A204.1 (cell line): ENCODE measurements at regions not wholly inside any gene's neighbourhood (a gene's known extent, or its start where the extent isn't known, plus 50 kb on each side); places are given as distances from the start of the nearest gene placed in this dataset.
"Not testable (repeated sequence)": the region's sequence is repeated elsewhere in the genome, so short reads cannot be mapped to it uniquely, and the experiment has no call there.

Experiments
- FAIRE-seq: peaks from 2 replicates; lab custom pipeline; 2012; peaks lifted over from hg19 to GRCh38; lab: Jason Lieb, UNC

DNA sequence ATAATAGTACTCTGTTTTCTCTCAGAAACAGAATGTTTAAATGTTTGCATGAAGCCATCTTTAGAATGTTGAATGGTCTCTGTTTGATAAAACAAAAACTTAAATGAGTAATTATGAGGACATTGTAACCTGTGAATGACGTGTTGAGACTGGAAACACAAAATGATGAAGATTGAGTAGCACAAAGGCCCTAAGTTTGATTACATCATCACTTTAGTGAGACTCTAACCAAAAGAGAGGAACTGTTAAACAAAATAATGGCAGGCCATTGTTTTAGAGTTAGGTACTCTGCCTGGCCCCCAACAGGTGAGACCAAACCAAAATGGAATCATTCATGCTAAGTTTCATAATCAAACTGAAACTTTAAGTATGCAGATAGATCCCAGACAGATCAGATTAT is 1561.7 kb upstream of the SLC39A10 start:
- no peak for FAIRE-seq

DNA sequence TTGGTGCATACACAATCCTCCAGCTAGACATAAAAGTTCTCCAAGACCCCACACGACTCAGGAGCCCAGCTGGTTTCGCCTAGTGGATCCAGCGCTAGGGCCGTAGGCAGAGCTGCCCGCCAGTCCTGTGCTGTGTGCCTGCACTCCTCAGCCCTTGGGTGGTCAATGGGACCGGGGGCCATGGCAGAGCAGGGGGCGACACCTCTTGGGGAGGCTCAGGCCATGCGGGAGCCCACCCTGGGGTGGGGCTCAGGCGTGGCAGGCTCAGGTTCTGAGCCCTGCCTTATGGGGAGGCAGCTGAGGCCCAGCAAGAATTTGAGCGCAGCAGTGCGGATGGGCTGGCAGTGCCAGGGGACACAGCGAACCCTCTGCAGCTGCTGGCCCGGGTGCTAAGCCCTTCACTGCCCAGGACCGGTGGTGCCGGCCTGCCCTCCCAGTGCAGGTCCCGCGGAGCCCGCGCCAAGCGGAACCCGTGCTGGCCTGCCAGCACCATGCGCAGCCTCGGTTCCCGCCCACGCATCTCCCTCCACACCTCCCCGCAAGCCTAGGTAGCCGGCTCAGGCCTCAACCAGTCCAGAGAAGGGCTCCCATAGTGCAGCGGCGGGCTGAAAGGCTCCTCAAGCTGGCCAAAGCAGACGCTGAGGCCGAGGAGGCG is 1566.6 kb upstream of the SLC39A10 start:
- no peak for FAIRE-seq

DNA sequence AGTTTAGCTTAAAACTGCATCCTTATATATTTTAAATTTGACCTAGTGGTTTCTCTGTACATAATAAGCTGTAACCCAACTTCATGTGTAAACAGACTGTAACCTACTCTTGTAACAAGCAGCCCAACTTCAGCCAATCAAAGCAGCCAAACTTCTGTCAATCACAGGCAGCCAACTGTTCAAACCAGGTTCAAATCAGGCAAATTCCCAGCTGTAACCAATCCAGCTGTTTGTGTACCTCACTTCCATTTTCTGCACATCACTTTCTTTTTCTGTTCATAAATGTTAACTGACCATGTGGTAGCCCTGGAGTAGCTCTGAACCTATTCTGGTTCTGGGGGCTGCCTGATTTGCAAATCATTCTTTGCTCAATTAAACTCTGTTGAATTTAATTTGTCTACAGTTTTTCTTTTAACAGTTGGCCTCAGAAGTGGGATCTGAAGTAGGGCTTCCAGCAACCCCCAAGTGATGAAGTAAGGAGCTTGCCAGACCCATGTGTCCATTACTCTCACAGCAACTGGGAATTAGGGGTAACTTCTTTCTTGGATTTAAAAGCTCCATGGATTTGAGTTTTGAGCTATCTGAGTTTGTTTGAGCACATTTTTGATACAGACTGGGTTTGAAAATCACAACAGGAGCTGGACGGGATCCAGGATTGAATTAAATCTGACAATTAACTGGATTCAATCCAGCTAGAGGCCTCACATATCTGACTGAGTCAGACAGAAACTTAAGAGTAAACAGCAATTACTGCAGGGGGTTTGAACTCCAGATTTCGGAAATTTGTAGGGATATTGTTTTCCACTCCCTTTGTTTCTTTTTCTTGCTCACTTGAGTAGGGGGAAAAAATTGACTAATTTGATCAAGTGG is 1569.7 kb upstream of the SLC39A10 start:
- no peak for FAIRE-seq

DNA sequence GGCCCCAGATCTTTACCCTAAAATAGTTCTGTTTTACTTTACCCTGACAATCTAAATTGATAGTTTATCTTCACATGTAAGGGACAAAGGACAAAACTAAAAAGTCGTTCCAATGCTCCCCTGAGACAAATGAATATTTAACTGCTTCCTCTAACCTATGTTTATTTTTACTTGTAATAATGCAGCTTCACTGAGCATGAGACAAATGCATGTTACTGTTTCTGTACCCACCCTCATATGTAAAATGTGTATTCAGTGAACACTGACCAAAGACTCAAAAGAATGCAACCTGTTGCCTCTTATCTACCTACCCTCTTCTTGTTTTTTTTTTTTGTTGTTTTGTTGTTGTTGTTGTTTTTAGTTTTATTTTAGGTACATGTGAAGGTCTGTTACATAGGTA is 1570.9 kb upstream of the SLC39A10 start:
- no peak for FAIRE-seq

DNA sequence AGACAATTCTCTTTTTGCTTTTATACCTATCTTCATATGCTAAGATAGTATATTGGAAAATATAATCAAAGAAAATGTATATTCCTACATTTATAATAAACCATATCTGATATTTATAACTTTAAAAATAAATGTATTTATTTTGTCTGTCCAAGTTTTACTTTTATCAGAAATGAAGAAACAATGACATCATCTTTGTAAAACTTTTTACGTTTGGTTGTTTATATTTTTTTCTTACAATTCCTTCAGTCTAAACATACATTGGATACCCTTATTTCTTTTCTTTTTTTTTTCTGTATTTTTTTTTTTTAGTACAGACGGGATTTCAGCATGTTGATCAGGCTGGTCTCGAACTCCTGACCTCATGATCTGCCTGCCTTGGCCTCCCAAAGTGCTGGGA is 1577.0 kb upstream of the SLC39A10 start:
- peak; percentile 82 for FAIRE-seq

DNA sequence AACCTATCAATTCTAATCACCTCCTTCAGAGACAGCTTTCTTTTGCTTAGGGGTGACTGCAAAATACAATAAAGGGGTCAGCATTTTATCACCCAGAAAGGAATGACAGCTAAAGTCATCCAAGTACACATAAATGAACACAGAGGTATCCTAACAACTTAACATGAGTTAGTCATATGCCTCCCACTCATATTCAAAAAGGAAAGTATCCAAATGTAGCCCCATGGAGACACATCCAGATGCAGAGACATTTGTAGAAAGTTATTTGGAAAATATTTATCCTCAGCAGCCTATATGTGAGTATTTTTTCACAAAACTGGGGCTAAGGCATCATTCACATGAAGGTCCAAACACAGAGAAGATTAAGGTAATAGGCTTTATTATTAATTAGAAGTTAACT is 1579.7 kb upstream of the SLC39A10 start:
- FAIRE-seq, result no peak

DNA sequence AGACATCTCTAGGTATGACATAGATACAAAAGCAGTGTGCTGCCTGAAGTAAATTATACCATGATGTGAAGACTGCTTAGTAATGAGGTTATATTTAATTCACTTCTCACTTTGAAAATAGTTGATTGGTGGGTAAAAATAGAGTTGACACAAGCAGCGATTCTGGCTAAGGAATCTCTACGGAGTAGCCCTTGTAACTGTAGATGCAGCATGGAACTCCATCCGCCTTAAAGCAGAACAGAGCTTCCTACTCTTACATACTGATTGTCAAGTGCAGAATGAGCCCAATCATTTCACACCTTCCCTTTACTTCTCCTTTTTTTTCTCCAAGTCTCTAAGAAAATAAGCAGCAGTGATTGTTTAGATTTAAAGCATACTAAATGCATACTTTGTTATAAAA is 1594.6 kb upstream of the SLC39A10 start:
- no peak for FAIRE-seq

DNA sequence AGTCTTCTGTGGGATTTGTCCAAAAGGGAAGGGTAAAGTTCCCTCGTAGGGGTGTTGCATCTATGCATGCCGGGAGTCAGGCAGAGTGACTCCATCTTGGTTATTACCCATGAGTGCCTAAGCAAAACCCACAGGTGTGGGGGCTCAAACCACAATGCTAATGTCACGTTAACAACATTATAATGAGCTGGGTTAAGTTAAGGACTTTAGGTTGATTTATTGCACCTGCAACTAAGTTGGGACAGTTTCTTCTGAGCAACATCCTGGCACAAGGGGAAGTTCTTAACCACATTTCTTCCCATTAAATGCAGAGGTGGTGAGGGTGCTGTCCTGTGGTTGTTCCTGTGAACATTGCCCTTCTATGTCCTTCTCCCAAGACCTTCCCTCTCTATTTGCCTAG is 1596.8 kb upstream of the SLC39A10 start:
- FAIRE-seq, result no peak

DNA sequence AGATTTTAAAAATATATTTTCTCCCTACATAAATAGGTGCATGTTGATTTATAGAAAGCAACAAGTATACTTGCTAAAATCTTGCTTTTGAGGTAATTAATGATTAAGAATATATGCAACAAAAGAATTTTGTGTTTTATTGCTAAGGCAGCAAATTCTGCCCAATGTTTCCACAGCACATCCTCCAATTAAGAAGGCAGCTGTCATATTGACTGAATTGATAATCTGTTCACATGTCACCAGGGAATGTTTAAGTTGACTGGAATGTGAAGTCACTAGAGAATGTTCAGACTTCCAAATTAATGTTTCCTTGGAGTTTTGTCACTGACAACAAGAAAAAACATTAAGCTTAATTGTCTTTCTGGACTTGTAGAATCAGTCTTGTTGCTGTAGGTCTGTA is 1602.7 kb upstream of the SLC39A10 start:
- FAIRE-seq, result no peak

DNA sequence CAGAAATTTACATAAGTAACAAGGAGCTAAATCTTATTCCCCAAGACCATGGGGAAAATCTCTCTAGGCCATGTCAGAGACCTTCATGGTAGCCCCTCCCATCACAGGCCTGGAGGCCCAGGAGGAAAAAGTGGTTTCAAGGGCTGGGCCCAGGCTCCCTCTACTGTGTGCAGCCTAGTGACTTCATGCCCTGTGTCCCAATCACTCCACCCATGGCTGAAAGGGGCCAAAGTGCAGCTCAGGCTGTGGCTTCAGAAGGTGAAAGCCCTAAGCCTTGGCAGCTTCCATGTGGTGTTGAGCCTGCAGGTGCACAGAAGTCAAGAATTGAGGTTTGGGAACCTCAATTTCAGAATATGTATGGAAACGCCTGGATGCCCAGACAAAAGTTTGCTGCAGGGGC is 1612.7 kb upstream of the SLC39A10 start:
- FAIRE-seq, result no peak

DNA sequence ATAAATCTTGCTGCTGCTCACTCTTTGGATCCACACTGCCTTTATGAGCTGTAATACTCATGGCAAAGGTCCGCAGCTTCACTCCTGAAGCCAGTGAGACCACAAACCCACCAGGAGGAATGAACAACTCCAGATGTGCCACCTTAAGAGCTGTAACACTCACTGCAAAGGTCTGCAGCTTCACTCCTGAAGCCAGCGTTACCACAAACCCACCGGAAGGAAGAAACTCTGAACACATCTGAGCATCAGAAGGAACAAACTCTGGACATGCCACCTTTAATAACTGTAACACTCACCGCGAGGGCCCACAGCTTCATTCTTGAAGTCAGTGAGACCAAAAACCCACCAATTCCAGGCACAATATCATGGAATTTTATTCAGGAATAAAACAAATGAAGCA is 1635.9 kb upstream of the SLC39A10 start:
- FAIRE-seq, result not testable (repeated sequence)

DNA sequence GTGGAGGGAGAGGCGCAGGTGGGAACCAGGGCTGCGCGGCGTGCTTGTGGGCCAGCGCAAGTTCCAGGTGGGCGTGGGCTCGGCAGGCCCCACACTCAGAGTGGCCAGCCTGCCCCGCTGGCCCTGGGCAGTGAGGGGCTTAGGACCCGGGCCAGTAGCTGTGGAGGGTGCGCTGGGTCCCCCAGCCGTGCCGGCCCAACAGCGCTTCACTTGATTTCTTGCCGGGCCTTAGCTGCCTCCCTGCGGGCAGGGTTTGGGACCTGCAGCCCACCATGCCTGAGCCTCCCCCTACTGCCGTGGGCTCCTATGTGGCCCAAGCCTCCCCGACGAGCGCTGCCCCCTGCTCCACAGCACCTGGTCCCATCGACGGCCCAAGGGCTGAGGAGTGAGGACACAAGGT is 1636.9 kb upstream of the SLC39A10 start:
- no peak for FAIRE-seq

DNA sequence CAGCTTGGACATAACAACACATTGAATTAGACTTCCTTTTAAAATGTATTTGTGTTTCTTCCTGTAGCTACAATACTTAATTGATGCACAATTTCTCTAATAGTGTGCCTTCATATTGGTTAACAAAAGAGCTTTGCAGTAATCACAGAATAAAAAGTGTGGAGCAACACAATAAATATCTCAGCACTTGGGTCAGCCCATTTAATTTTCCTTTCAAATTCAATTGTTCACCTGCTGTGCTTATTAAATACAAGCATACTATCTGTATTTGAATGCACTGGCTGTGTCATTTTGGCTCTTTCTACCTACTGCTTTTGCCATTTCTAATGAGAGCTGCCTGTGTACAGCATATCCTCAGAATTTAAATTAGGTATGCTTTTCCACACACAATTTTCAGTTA is 1641.3 kb upstream of the SLC39A10 start:
- FAIRE-seq, result no peak

DNA sequence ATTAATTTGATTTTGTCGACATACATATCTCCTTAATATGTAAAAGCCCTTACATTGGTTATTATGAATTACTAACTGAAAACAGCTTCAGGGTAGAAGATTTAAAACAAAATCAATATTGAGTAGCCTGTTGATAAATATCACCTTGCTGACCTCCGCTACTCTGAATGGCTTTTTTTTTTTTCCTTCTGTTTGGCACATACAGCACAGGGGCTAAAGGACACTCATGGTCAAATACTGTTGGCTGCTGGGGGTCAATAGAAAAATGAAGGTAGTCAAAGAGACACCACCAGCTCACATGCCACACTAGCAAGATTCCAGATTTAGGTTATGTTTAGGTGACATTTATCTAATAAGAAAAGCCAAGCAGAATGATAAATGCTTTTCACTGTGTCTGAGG is 1642.4 kb upstream of the SLC39A10 start:
- no peak for FAIRE-seq

DNA sequence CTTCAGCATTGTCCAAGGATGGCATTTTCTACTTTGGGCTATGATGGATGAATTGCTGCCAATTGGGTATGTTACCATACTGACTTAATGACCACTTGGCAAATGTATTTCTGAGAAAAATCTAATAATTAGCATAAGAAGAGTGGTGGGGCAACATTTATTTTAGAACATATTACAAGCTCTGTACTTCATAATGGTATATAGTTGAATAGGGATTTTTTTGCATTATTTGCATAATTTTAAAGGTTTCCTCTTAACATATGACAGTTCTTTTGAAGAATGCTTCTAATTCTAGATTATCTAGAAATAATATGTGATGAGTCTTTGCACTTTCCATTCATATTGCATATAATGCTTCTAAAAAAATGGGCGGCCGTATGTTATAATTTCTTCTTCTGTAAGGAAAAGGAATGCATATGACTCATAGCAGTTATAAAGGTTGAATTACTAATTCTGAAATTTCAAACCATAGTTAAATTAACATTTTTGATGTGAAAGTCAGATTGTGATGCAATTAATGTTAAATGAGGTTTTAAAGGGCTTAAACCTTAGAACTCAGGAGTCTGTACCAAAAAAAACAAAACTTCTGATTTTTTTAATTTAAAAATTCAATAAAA is 1652.3 kb upstream of the SLC39A10 start:
- FAIRE-seq, result peak; percentile 11

DNA sequence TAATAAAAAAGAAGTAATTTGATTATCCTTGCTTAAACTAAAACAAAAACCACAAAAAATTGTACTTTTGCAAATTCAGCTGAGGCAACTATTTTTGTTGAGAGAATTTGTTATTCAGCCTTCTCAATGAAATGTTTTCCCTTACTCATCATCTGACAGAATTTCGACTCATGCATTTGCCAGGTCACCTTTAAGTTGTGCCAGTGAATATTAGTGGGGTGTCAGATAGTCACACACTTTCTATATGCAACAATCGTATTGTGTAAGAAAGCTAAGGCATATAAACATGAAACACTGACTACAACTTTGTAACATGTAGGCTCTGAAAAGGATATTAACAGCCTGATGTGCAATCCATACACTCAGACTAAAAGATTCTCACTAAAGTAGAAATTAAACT is 1653.1 kb upstream of the SLC39A10 start:
- FAIRE-seq, result no peak

DNA sequence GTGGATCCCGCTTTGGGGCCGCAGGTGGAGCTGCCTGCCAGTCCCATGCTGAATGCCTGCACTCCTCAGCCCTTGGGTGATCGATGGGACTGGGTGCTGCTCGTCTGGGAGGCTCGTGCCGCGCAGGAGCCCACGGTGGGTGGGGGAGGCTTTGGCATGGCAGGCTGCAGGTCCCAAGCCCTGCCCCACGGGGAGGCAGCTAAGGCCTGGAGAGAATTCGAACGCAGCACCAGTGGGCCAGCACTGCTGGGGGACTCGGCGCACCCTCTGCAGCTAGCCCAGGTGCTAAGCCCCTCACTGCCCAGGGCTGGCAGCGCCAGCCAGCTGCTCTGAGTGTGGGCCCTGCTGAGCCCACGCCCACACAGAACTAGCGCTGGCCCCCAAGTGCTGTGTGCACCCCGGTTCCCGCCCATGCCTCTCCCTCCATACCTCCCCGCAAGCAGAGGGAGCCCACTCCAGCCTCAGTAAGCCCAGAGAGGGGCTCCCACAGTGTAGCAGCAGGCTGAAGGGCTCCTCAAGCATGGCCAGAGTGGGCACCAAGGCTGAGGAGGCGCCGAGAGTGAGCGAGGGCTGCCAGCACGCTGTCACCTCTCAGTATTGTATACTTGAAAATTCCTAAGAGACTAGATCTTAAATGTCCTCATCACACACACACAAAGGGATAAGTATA is 1654.2 kb upstream of the SLC39A10 start:
- no peak for FAIRE-seq

DNA sequence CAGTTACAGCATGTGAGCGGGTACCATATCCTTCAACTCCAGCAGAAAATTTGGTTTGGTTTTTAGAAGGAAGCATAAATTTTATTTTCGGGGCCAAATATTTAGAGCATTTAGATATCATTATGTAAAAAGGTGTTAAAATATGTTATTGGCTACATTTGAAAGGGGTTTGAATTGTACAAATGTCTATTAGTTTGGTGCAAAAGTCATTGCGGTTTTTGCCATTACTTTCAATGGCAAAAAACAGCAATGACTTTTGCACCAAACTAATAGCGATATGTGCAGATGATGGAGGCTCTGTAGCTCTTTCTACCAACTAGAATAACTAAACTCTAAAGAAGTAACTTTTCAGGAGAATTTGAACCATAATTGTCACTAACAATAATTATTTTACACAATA is 1666.2 kb upstream of the SLC39A10 start:
- no peak for FAIRE-seq

DNA sequence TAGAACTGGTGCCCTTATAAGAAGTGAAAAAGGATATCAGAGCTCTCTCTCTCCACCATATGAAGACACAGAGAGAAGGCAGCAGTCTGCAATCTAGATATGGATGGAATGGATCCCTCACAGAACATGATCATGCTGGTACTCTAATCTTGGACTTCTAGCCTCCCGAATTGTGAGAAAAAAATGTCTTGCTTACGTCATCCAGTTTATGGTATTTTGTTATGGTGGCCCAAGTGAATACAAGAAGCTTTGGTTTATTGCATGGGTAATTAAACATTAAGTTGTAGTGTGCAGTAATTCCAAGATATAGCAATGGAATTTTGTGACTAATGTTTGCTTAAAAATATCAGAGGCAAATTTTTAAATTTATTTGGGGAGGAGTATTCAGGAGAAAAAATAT is 1667.4 kb upstream of the SLC39A10 start:
- FAIRE-seq, result no peak

DNA sequence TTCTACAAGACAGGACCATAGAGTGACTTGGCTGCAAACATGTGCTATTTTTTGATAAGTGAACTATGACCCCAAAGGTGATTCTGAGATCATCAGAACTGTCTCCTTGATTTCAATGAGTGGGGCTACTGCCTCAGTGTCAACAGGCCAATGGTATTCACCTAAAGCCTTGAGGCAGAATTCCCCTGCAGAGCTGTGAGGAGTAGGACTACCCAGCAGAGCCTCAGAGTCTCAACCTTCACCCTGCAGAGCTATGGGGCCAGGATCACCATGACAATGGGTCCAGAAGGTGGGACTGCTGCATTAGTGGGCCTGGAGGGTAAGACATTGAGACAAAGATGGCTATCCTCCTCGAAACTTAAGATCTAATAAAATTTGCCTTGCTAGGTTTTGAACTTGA is 1668.2 kb upstream of the SLC39A10 start:
- no peak for FAIRE-seq

DNA sequence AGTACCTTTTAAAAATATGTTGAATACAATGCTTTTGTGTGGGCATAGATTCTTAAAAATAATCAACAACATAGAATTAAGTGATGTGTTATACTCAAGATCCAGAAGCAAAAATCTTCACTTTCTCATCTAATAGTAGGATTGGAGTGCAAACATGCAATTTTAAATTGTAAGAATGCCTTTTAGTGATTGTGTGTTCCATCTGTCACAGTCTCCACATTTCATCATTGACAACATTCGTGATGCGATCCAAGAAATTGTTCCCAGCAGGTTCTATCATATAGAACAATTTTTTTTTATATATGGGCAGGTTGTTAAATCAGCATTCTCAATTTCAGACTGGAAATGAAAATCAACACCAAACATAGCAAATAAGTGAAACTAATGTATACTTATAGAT is 1671.8 kb upstream of the SLC39A10 start:
- FAIRE-seq, result no peak

DNA sequence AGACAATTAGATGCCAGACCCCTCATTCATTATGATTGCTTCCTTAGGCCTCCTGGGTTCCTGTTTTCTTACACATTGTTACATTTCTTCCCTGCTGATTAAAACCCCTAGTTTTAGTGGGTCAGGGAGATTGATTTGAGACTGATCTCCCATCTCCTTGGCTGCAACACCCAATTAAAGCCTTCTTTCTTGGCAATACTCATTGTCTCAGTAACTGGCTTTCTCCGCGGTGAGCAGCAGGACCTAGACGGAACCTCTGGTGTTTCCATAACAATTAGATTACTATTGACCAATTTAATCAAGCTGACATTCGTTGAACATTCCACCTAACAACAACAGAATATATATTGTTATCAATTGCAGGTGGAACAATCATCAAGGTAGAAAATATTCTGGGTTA is 1676.4 kb upstream of the SLC39A10 start:
- FAIRE-seq, result no peak

DNA sequence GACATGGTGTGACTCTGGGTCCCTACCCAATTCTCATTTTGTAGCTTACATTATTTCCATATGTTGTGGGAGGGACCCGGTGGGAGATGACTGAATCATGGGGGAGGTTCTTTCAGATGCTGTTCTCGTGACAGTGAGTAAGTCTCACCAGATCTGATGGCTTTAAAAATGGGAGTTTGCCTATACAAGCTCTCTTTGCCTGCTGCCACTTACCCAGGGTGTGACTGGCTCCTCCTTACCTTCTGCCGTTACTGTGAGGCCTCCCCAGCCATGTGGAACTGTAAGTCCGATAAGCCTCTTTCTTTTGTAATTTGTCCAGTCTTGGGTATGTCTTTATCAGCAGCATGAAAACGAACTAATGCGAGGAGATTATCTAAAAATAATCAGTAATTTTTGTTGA is 1683.2 kb upstream of the SLC39A10 start:
- no peak for FAIRE-seq
